NCI-H1417 (cell line): ENCODE measurements at regions not wholly inside any gene's neighbourhood (a gene's known extent, or its start where the extent isn't known, plus 50 kb on each side); places are given as distances from the start of the nearest gene placed in this dataset.
"Not testable (repeated sequence)": the region's sequence is repeated elsewhere in the genome, so short reads cannot be mapped to it uniquely, and the experiment has no call there.

Source experiments
- DNase-seq, 3 experiments: peaks; one replicate each; lab custom pipeline; 2025; lab: John Stamatoyannopoulos, UW

DNA sequence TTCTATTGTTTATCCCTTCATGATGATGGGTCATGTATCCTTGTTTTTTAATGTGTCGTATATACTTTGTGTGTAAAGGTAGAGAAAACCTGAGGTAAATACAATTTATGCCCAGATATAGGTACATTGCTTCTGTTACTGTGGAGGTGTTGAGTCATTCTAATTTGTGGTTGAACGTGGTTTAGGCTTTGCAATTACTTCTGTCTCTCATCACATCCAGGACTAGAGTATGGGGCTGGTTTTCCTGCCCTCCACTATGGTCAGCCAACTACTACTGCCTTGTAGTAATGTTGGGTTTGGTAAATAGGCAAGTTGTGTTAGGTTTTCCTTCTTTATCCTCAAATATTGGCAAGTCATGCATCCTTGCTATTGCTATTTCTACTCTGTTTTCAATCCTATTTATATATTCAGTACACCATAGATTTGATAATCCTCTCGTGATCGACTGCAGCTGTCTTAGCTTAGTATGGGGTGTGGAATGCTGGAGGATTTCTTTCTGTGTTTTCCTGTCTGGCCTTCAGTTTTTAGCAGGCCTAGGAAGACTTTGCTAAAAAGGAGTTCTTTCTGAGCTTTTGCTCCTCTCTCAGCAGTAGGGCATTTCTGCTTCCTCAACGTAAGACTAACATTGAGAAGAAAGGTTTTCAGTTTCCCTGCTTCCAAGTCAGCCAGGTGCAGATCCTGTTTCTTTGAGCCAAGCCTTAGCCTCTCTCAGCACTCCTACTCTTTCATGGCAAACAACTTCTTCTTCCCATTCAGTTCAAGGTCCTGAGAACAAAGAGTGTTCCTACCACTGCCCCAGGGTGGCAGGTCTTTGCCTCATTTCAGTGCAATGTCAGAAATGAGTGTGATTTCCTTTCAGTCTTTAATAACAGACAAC lies 844.4 kb upstream of the CDH18 start:
- DNase-seq, result no peak

DNA sequence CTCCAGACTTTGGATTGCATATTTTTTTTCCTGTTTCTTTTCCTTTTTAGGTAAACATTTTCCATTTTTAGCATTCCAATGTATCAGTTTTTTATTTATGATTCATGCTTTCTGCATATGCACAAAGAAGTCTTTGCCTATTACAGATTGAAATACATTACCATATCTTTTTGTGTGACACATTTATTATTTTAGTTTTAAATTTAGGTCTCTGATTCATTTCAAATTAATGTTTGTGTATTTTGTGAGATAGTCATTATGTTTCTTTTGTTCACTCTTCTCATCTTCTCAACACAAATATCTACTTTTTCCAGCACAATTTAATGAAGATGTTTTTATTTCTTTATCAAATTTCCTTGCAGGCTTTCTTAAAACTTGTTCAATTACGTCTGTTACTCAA lies 838.0 kb upstream of the CDH18 start:
- DNase-seq, result not testable (repeated sequence)

DNA sequence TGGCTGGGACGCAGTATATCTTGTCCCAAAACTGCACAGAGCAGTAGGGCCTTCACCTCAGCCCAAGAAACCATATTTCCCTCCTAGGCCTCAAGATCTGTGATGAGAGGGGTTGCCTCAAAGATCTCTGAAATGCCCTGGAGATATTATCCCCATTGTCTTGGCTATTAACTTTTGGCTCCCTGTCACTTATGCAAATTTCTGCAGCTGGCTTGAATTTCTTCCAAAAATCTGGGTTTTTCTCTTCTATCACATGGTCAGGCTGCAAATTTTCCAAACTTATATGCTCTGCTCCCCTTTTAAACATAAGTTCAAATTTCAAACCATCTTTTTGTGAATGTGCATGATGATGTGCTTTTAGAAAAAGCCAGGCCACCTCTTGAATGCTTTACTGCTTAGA lies 809.2 kb upstream of the CDH18 start:
- DNase-seq, result not testable (repeated sequence)

DNA sequence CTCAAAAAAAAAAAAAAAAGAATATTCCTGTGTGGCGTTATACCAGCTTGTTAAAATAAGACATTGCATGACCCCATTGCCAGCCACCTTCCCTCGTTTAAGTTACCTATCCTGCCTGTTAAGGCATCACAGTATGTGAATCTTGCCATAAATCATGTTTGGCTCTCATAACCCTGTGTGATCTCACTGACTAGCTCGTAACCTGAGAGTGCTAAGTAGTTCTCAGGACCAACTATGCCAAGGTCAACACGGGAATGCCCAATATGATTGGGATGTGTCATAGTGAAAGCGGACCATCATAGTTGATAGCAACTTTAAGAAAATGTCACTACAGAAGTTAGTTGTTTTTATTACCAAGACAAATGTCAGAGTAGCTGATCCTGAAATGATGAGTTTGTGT lies 796.8 kb upstream of the CDH18 start:
- DNase-seq, result not testable (repeated sequence)

DNA sequence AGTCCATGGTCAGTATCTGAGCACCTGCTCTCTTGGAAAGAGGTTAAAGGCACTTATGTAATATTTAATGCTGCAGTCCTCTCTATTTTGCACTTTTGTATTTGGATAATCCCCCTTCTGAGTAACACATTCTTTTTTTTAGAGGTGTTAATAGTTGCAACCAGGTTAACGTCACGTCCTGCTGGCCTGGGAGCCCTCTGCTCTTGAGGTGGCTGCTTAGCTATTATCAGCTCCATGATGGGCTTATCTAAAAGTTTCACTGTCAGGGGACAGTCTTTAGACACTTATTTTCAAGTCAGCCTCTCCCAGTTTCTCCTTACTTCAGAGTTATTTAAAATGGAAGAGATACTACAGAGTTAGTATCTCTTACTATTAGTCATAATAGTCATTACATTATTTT lies 795.5 kb upstream of the CDH18 start:
- not testable (repeated sequence) for DNase-seq

DNA sequence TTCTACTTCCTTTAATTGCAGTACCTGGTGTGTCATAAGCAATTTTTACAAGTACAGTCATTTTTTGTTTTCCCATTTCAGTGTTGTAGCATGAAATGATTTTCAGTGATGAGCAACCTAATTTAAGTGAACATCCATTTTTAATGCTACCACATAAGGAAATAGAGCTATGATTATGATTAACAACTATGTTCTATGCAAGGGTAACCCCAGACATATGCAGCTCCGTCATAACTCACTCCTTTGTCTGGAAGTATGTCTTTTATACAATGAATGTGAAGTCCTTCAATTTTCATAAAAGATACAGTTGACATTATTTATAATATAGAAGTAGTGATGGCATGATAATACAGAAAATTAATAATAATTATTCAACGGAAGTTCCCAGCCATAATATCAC lies 783.3 kb upstream of the CDH18 start:
- not testable (repeated sequence) for DNase-seq

DNA sequence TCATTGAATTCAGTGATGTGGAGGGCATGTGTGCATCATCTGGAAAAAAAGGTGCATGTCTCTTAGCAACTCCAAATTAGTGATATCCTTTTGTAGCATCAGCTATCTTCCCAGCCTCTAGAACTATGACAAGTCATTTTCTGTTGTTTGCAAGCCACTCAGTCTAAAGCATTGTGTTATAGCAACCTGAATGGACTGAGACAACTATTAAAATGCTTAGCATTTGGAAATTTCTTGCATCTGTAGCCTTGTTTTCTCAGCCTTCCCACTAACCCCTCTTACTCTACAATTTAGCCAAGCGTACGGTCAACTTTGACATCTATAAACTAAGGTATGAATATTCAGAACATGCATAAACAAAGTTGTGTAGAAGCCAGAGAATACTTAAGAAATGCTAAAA lies 777.1 kb upstream of the CDH18 start:
- not testable (repeated sequence) for DNase-seq

DNA sequence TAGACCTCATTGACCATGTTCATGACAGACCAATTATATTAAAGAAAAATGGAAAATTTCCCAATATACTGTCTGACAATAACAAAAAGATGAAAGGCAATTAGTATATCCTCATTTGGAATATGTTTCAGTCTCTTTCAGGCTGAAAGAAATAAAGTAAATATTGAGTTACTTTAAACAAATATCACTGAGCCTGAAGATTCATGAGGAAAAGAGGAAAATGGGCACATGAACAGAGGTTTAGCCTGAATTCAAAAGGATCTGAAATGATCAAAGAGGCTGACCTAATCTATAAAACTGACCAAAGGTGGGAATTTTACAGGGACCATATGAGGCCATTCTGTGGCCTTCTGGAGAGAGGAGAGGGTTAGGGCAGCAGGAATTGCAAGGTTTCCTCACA lies 771.5 kb upstream of the CDH18 start:
- DNase-seq, result not testable (repeated sequence)

GRCh38 chr5:20752179-20752578 lies 764.2 kb upstream of the CDH18 start:
- DNase-seq, result not testable (repeated sequence)

- DNase-seq, result not testable (repeated sequence)
Observed at GRCh38 chr5:20735715-20736114, 747.7 kb upstream of the CDH18 start.

DNA sequence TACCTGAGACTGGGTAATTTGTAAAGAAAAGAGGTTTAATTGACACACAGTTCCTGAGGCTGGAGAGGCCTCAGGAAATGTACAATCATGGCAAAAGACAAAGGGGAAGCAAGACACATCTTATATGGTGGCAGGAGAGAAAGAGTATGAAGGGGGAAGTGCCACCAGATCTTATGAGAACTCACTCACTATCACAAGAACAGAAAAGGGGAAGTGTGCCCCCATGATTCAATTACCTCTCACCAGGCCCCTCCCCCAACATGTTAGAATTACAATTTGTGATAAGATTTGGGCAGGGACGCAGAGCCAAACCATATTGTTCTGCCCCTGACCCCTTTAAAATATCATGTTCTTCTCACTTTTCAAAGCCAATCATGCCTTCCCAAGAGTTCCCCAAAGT lies 744.2 kb upstream of the CDH18 start:
- DNase-seq, result not testable (repeated sequence)

- not testable (repeated sequence) for DNase-seq
Observed at GRCh38 chr5:20721286-20721685, 733.3 kb upstream of the CDH18 start.

DNA sequence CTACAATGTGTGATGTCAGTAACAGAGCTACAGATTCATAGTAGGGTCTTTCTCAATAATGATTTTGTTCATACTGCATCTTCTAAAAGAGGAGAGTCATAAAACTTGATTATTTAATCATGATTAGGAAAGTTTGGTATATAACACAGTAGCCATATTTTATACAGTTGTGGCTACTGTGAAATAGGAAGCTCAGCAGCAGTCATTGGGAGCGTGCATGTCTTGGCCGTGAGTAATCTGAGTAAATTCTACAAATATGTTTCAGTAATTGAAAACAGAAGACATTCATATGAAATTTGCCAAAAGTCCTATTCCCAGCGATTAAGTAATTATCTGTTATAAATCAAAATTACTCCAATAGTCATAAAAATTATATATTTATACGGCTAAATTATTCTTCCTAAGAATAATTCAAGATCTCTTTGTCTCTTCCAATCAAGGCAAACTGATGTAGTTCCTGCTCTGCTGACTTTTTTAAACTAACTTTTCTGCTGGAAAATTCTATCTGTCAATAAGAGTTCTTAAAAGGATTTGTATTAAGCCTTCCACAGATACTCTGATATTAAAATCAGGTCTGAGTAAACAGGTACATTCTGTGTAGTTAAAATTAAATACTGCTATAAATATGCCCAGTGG lies 723.6 kb upstream of the CDH18 start:
- DNase-seq, result not testable (repeated sequence)

DNA sequence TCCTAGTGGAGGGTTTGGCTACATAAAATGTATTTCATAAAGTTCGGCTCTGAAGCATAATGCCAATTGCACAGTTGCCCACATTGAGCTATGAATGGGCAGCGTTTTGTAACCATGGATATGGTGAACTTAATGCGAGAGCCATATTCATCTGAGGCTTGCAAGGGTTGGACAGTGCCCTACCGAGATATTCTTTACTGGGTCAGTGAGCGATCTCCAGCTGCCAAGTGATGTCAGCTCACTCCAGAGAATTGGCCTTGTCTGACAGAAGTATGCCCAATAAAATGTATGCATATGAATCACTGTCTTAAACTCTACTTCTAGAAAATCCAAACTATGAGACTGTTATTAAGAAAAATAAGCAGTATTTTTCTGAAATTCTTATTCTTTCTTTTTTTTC lies 719.6 kb upstream of the CDH18 start:
- DNase-seq, result not testable (repeated sequence)

GRCh38 chr5:20694121-20694520 lies 706.1 kb upstream of the CDH18 start:
- no peak for DNase-seq

- DNase-seq, result no peak
Observed at GRCh38 chr5:20692913-20693312, 704.9 kb upstream of the CDH18 start.

DNA sequence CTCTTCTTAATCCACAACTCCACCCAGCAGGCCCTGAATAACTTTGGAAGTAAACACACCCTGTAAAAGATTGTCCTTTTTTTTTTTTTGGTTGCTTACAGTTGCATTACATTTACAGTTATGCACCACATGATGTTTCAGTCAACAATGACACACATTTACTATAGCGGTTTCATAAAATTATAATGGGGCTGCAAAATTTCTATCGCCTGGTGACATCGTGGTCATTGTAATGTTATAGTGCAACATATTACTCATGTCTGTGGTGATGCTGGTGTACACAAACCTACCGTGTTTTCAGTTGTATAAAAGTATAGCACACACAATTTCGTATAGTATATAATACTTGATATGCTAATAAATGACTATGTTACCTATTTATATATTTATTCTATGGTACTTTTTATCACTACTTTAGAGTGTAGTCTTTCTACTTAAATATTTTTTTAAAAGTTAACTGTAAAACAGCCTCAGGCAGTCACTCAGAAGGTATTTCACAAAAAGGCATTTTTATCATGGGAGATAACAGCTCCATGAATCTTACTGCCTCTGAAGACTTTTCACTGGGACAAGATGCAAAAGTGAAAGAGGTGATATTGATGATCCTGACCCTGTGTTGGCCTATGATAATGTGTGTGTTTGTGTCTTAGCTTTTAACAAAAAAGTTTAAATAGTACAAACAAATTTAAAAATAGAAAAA lies 695.4 kb upstream of the CDH18 start:
- DNase-seq, result no peak

GRCh38 chr5:20680718-20681302 lies 692.8 kb upstream of the CDH18 start:
- DNase-seq, result no peak

DNA sequence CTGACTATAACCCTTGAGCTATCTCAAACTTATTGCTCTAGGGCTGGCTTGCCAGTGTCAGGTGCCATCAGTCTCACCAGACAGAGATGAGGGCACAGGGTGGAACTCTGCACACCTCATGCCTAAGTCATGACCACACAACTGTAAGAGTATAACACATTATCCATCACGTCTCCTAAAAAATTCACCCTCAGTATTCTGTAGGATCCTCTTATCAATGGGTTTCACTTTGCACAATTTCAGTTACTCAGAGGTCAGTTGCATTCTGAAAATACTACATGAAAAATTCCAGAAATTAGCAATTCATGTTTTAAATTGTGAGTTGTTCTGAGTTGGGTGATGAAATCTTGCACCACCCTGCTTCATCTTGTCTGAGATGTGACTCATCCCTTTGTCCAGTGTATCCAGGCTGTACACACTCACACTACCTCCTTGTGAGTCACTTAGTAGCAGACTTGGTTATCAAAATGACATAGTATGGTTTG lies 690.9 kb upstream of the CDH18 start:
- DNase-seq, result no peak

DNA sequence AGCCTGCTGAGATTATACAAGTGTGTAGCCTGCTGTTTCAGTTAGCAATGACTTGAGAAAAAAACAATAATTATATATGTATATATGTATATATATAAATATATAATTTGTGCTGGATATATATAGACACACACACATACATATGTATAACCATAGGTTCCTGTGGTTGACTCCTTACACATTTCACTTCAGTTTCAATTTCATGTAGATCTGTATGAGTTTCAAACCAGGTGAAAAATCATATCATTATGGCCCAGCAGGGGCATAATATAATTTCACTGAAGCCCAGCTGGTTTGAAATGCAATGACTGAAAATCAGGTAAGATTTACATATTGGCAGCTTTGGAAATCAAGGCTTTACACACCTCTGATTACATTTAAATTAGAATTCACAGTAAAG lies 690.4 kb upstream of the CDH18 start:
- DNase-seq, result peak in 1 of 3 experiments; percentile 21

DNA sequence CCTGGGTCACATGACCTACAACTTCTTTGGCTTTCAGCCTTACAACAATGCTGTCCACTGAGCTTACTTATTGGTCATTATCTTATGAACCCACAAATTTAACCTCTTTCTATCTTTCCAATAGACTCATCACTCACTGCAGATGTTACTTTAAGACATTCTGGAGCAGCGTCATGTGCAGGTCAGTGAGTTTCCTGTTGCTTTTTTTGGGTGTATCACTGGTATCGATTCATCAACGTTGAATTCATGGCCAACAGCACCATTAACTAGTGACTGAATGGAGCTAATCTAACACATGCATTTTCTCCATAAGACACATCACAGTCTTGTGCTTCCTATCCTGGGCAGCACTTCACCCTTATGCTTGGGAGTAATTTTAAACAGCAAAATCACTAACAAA lies 672.6 kb upstream of the CDH18 start:
- DNase-seq, result no peak

DNA sequence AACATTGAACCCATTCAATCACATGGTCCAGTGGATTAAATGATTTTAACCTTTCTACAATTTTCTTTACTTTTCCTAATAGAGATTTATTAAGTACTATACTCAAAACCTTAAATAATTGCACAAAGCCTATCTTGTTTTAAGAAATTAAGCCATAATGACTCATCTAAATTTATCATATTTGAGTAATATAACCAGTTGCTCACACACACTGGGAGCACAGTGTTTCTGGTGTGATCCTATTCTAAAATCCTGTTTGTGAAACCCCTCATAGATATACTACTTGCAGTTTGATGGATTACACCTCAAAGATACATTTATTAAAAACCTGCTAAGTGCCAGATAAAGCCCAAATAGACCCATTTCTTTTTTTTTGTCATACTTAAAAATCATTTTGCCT lies 668.3 kb upstream of the CDH18 start:
- DNase-seq, result no peak
